C4-2B (cell line): ENCODE measurements at regions not wholly inside any gene's neighbourhood (a gene's known extent, or its start where the extent isn't known, plus 50 kb on each side); places are given as distances from the start of the nearest gene placed in this dataset.

Experiments used
- ZFX ChIP-seq: fragments of 450-650 bp; IDR thresholded peaks from 2 replicates; pipeline ENCODE4 v1.6.1; 2017
- TF ChIP-seq, protein P1 (sequence below): fragments of 450-650 bp; conservative IDR thresholded peaks from 2 replicates; pipeline ENCODE4 v1.5.1; 2017; ENCODE audit warnings: mild to moderate bottlenecking

DNA sequence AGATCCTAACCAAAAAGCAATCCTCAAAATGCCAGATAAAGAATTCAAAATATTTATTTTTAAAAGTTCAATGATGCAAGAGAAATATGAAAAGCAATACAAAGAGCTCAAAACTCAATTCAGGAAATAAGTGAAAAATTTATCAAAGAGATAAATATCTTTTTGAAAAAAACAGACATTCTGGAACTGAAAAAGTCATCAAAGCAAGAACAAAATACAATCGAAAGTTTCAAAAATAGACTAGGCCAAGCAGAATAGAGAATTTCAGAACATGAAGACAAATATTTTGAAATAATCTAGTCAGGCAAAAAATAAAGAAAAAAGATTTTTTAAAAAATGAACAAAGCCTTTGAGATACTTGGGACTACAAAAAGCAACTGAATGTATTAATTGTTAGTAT lies 83.4 kb upstream of the STT3B start:
- TF ChIP-seq, protein P1, sequence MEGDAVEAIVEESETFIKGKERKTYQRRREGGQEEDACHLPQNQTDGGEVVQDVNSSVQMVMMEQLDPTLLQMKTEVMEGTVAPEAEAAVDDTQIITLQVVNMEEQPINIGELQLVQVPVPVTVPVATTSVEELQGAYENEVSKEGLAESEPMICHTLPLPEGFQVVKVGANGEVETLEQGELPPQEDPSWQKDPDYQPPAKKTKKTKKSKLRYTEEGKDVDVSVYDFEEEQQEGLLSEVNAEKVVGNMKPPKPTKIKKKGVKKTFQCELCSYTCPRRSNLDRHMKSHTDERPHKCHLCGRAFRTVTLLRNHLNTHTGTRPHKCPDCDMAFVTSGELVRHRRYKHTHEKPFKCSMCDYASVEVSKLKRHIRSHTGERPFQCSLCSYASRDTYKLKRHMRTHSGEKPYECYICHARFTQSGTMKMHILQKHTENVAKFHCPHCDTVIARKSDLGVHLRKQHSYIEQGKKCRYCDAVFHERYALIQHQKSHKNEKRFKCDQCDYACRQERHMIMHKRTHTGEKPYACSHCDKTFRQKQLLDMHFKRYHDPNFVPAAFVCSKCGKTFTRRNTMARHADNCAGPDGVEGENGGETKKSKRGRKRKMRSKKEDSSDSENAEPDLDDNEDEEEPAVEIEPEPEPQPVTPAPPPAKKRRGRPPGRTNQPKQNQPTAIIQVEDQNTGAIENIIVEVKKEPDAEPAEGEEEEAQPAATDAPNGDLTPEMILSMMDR, result no peak
- TF ChIP-seq ZFX, result no peak
